Vagina (tissue), 2 donors: ENCODE measurements at regions not wholly inside any gene's neighbourhood (a gene's known extent, or its start where the extent isn't known, plus 50 kb on each side); places are given as distances from the start of the nearest gene placed in this dataset.

ENCODE experiments used
- DNase-seq, 2 donors: peaks; one replicate each; pipeline ENCODE4 v3.0.0-alpha.2; 2017; ENCODE audit errors: extremely low spot score in 2 of 2
- H3K27ac ChIP-seq: fragments of 200-600 bp; sonication (generic); one replicate; pipeline ENCODE4 v1.5.1; 2019
- H3K27me3 ChIP-seq: fragments of 200-600 bp; sonication (generic); one replicate; pipeline ENCODE4 v1.5.1; 2019
- H3K36me3 ChIP-seq, 2 donors: fragments of 200-600 bp; sonication (generic); one replicate each; pipeline ENCODE4 v1.5.1; 2017 to 2019
- H3K4me1 ChIP-seq: fragments of 200-600 bp; sonication (generic); one replicate; pipeline ENCODE4 v1.5.1; 2019
- H3K4me3 ChIP-seq, 2 donors: fragments of 200-600 bp; sonication (generic); 1 replicate in 1 of 2; 2 replicates in 1 of 2; pipeline ENCODE4 v1.5.1; 2016 to 2019
- H3K9me3 ChIP-seq: fragments of 200-600 bp; sonication (generic); one replicate; pipeline ENCODE4 v1.5.1; 2019
- CTCF ChIP-seq, 3 experiments: fragments of 450-650 bp in 2 of 3; fragments of 200-600 bp in 1 of 3; sonication (generic) in 1 of 3; IDR thresholded peaks; one replicate each; pipeline ENCODE4 v1.5.1; 2017 to 2019; ENCODE audit warnings: antibody characterized with exemption in 3 of 3, mild to moderate bottlenecking in 2 of 3, moderate library complexity in 2 of 3
- POLR2A ChIP-seq, 2 donors: fragments of 450-650 bp; IDR thresholded peaks; one replicate each; pipeline ENCODE4 v1.6.1; 2017; ENCODE audit warnings: antibody characterized with exemption in 2 of 2, mild to moderate bottlenecking in 2 of 2, moderate library complexity in 2 of 2
- POLR2AphosphoS5 ChIP-seq, 2 donors: sonication (generic); formaldehyde crosslinking; IDR thresholded peaks; one replicate each; pipeline ENCODE4 v1.9.0; 2017; ENCODE audit warnings: antibody characterized with exemption in 2 of 2, mild to moderate bottlenecking in 2 of 2, low read depth in 1 of 2; ENCODE audit not compliant: insufficient read depth in 1 of 2
- intact Hi-C: fragments of 100-400 bp; cut with DNase I; formaldehyde crosslinking; loops from one replicate; pipeline ENCODE4 v1.15.1; 2023

GRCh38 chr7:41118486-41118885 lies 584.4 kb downstream of the INHBA start:
- Histone ChIP-seq H3K4me1 (no peaks in the 10 kb centered on the region), H3K27me3 (no peaks in the 10 kb centered on the region), H3K9me3 (no peaks in the 10 kb centered on the region), H3K27ac (no peak overlapping the region), H3K4me3 (no peak overlapping the region), H3K36me3 (no peaks in the 10 kb centered on the region)
- DNase-seq: no peak
- no peak for TF ChIP-seq CTCF (IDR thresholded peaks at IDR 0.05)
- TF ChIP-seq POLR2A (IDR thresholded peaks at IDR 0.05): no peak
- TF ChIP-seq POLR2AphosphoS5 (IDR thresholded peaks at IDR 0.05; ENCODE audit: insufficient read depth in 1 of 2, low read depth in 1 of 2): no peak
- intact Hi-C loops: no loop called here

GRCh38 chr7:41117431-41117830 lies 585.5 kb downstream of the INHBA start:
- Histone ChIP-seq H3K4me3 (no peak overlapping the region), H3K27me3 (no peaks in the 10 kb centered on the region), H3K36me3 (no peaks in the 10 kb centered on the region), H3K4me1 (no peaks in the 10 kb centered on the region), H3K27ac (no peak overlapping the region), H3K9me3 (no peaks in the 10 kb centered on the region)
- TF ChIP-seq CTCF (IDR thresholded peaks at IDR 0.05) (no peak), POLR2A (IDR thresholded peaks at IDR 0.05) (no peak), POLR2AphosphoS5 (IDR thresholded peaks at IDR 0.05; ENCODE audit: insufficient read depth in 1 of 2, low read depth in 1 of 2) (no peak)
- intact Hi-C loops: no loop called here
- no peak for DNase-seq

- no peak for DNase-seq
- H3K4me3 ChIP-seq: no peak overlapping the region
- no peak overlapping the region for H3K27ac ChIP-seq
- no peaks in the 10 kb centered on the region for H3K27me3 ChIP-seq
- H3K4me1 ChIP-seq: no peaks in the 10 kb centered on the region
- H3K36me3 ChIP-seq: no peaks in the 10 kb centered on the region
- H3K9me3 ChIP-seq: no peaks in the 10 kb centered on the region
- intact Hi-C loops: no loop called here
- TF ChIP-seq POLR2AphosphoS5 (IDR thresholded peaks at IDR 0.05; ENCODE audit: insufficient read depth in 1 of 2, low read depth in 1 of 2) (no peak), POLR2A (IDR thresholded peaks at IDR 0.05) (no peak), CTCF (IDR thresholded peaks at IDR 0.05) (no peak)
Measured at GRCh38 chr7:41116817-41117216, 586.1 kb downstream of the INHBA start.

GRCh38 chr7:41116337-41116736 lies 586.6 kb downstream of the INHBA start:
- intact Hi-C loops: no loop called here
- H3K27ac ChIP-seq: no peak overlapping the region
- H3K27me3 ChIP-seq: no peaks in the 10 kb centered on the region
- H3K36me3 ChIP-seq: no peaks in the 10 kb centered on the region
- TF ChIP-seq POLR2A (IDR thresholded peaks at IDR 0.05): no peak
- TF ChIP-seq POLR2AphosphoS5 (IDR thresholded peaks at IDR 0.05; ENCODE audit: insufficient read depth in 1 of 2, low read depth in 1 of 2): no peak
- no peak for TF ChIP-seq CTCF (IDR thresholded peaks at IDR 0.05)
- H3K4me1 ChIP-seq: no peaks in the 10 kb centered on the region
- DNase-seq: no peak
- H3K9me3 ChIP-seq: no peaks in the 10 kb centered on the region
- H3K4me3 ChIP-seq: no peak overlapping the region

GRCh38 chr7:41114691-41115090 lies 588.2 kb downstream of the INHBA start:
- H3K36me3 ChIP-seq: no peaks in the 10 kb centered on the region
- no peaks in the 10 kb centered on the region for H3K9me3 ChIP-seq
- no peaks in the 10 kb centered on the region for H3K4me1 ChIP-seq
- DNase-seq: no peak
- intact Hi-C loops: no loop called here
- no peaks in the 10 kb centered on the region for H3K27me3 ChIP-seq
- TF ChIP-seq POLR2A (IDR thresholded peaks at IDR 0.05) (no peak), CTCF (IDR thresholded peaks at IDR 0.05) (no peak), POLR2AphosphoS5 (IDR thresholded peaks at IDR 0.05; ENCODE audit: insufficient read depth in 1 of 2, low read depth in 1 of 2) (no peak)
- H3K27ac ChIP-seq: no peak overlapping the region
- H3K4me3 ChIP-seq: no peak overlapping the region
